ENCODE measurements at regions not wholly inside any gene's neighbourhood (a gene's known extent, or its start where the extent isn't known, plus 50 kb on each side); places are given as distances from the start of the nearest gene placed in this dataset.
"Not testable (repeated sequence)": the region's sequence is repeated elsewhere in the genome, so short reads cannot be mapped to it uniquely, and the experiment has no call there.

- CTCF ChIA-PET; ATAC-seq; DNase-seq; H3K27me3 Mint-ChIP-seq; H3K9me3 Mint-ChIP-seq (ENCODE audit: low read depth); H3K4me3 Mint-ChIP-seq; H3K27ac Mint-ChIP-seq: not testable (repeated sequence)
- H3K36me3 Mint-ChIP-seq, result peaks cover 28% of the 10 kb centered on the region
- peaks cover 23% of the 10 kb centered on the region for H3K4me1 Mint-ChIP-seq
Measured at GRCh38 chr6:144410574-144410973, 125.4 kb downstream of the UTRN start.

GRCh38 chr6:144411531-144412165, 126.5 kb downstream of the UTRN start:
- H3K27me3 Mint-ChIP-seq, result no peaks in the 10 kb centered on the region
- H3K4me3 Mint-ChIP-seq, result peak overlapping the region; percentile 9
- no peak for DNase-seq
- peak; percentile 75 for ATAC-seq
- CTCF ChIA-PET, result no interaction called here
- H3K36me3 Mint-ChIP-seq, result peaks cover 26% of the 10 kb centered on the region
- H3K9me3 Mint-ChIP-seq (ENCODE audit: low read depth), result no peaks in the 10 kb centered on the region
- H3K27ac Mint-ChIP-seq, result peak overlapping the region; percentile 65
- H3K4me1 Mint-ChIP-seq, result peaks cover 26% of the 10 kb centered on the region

- Mint-ChIP-seq H3K4me1 (peaks cover 29% of the 10 kb centered on the region), H3K4me3 (no peak overlapping the region), H3K36me3 (peaks cover 25% of the 10 kb centered on the region), H3K27me3 (no peaks in the 10 kb centered on the region), H3K27ac (no peak overlapping the region), H3K9me3 (ENCODE audit: low read depth) (no peaks in the 10 kb centered on the region)
- CTCF ChIA-PET, result no interaction called here
- ATAC-seq (no peak), DNase-seq (no peak)
Measured at GRCh38 chr6:144413418-144413817, 128.3 kb downstream of the UTRN start.

GRCh38 chr6:144415014-144415413, 129.9 kb downstream of the UTRN start:
- no peaks in the 10 kb centered on the region for H3K27me3 Mint-ChIP-seq
- no peaks in the 10 kb centered on the region for H3K9me3 Mint-ChIP-seq (ENCODE audit: low read depth)
- ATAC-seq, result no peak
- peaks cover 25% of the 10 kb centered on the region for H3K36me3 Mint-ChIP-seq
- H3K27ac Mint-ChIP-seq, result no peak overlapping the region
- CTCF ChIA-PET, result interaction anchor here (1.1 kb wide), 1 partner anchor 13 kb away, joined by 4 read pairs; no protein-coding TSS in a partner anchor
- DNase-seq, result no peak
- peaks cover 32% of the 10 kb centered on the region for H3K4me1 Mint-ChIP-seq
- no peak overlapping the region for H3K4me3 Mint-ChIP-seq

GRCh38 chr6:144415835-144416237, 130.7 kb downstream of the UTRN start:
- no peak overlapping the region for H3K4me3 Mint-ChIP-seq
- H3K27me3 Mint-ChIP-seq, result no peaks in the 10 kb centered on the region
- no peak overlapping the region for H3K27ac Mint-ChIP-seq
- H3K4me1 Mint-ChIP-seq, result peaks cover 28% of the 10 kb centered on the region
- CTCF ChIA-PET, result no interaction called here
- DNase-seq (no peak), ATAC-seq (no peak)
- peaks cover 21% of the 10 kb centered on the region for H3K36me3 Mint-ChIP-seq
- no peaks in the 10 kb centered on the region for H3K9me3 Mint-ChIP-seq (ENCODE audit: low read depth)

- Mint-ChIP-seq H3K4me1 (peaks cover 24% of the 10 kb centered on the region), H3K4me3 (no peak overlapping the region), H3K36me3 (peaks cover 17% of the 10 kb centered on the region), H3K27me3 (no peaks in the 10 kb centered on the region), H3K9me3 (ENCODE audit: low read depth) (no peaks in the 10 kb centered on the region), H3K27ac (no peak overlapping the region)
- DNase-seq (no peak), ATAC-seq (no peak)
- CTCF ChIA-PET, result no interaction called here
Measured at GRCh38 chr6:144416244-144416643, 131.1 kb downstream of the UTRN start.

GRCh38 chr6:144416773-144417172, 131.6 kb downstream of the UTRN start:
- Mint-ChIP-seq H3K27me3 (no peaks in the 10 kb centered on the region), H3K4me3 (no peak overlapping the region), H3K27ac (no peak overlapping the region), H3K36me3 (peaks cover 16% of the 10 kb centered on the region), H3K9me3 (ENCODE audit: low read depth) (no peaks in the 10 kb centered on the region), H3K4me1 (peaks cover 19% of the 10 kb centered on the region)
- CTCF ChIA-PET, result no interaction called here
- DNase-seq (no peak), ATAC-seq (no peak)

GRCh38 chr6:144417681-144418080, 132.5 kb downstream of the UTRN start:
- ATAC-seq, result no peak
- Mint-ChIP-seq H3K27me3 (no peaks in the 10 kb centered on the region), H3K4me3 (no peak overlapping the region), H3K36me3 (peaks cover 19% of the 10 kb centered on the region), H3K9me3 (ENCODE audit: low read depth) (no peaks in the 10 kb centered on the region), H3K27ac (no peak overlapping the region), H3K4me1 (peaks cover 17% of the 10 kb centered on the region)
- DNase-seq, result no peak
- CTCF ChIA-PET, result interaction anchor here (0.7 kb wide), 1 partner anchor 131 kb away, joined by 3 read pairs; no protein-coding TSS in a partner anchor

GRCh38 chr6:144418959-144419545, 133.9 kb downstream of the UTRN start:
- CTCF ChIA-PET, result no interaction called here
- Mint-ChIP-seq H3K27ac (no peak overlapping the region), H3K4me3 (no peak overlapping the region), H3K4me1 (peaks cover 11% of the 10 kb centered on the region), H3K27me3 (no peaks in the 10 kb centered on the region), H3K36me3 (peaks cover 26% of the 10 kb centered on the region), H3K9me3 (ENCODE audit: low read depth) (no peaks in the 10 kb centered on the region)
- DNase-seq, result no peak
- ATAC-seq, result no peak

GRCh38 chr6:144423167-144423566, 138.0 kb downstream of the UTRN start:
- Mint-ChIP-seq H3K27me3 (no peaks in the 10 kb centered on the region), H3K4me1 (peaks cover 8% of the 10 kb centered on the region), H3K4me3 (no peak overlapping the region), H3K9me3 (ENCODE audit: low read depth) (no peaks in the 10 kb centered on the region), H3K36me3 (peaks cover 44% of the 10 kb centered on the region), H3K27ac (no peak overlapping the region)
- CTCF ChIA-PET, result interaction anchor here (1.8 kb wide), 1 partner anchor 59 kb away, joined by 6 read pairs; no protein-coding TSS in a partner anchor
- DNase-seq (no peak), ATAC-seq (no peak)

GRCh38 chr6:144429753-144430152, 144.6 kb downstream of the UTRN start:
- Mint-ChIP-seq H3K9me3 (ENCODE audit: low read depth) (peaks cover 2% of the 10 kb centered on the region), H3K4me3 (no peak overlapping the region), H3K27me3 (no peaks in the 10 kb centered on the region), H3K27ac (no peak overlapping the region), H3K4me1 (peaks cover 11% of the 10 kb centered on the region), H3K36me3 (peaks cover 53% of the 10 kb centered on the region)
- CTCF ChIA-PET, result interaction anchor here (1.5 kb wide), 1 partner anchor 52 kb away, joined by 3 read pairs; no protein-coding TSS in a partner anchor
- ATAC-seq, result no peak
- no peak for DNase-seq

GRCh38 chr6:144433446-144433845, 148.3 kb downstream of the UTRN start:
- CTCF ChIA-PET; H3K9me3 Mint-ChIP-seq (ENCODE audit: low read depth); DNase-seq; H3K27ac Mint-ChIP-seq; ATAC-seq; H3K27me3 Mint-ChIP-seq; H3K4me1 Mint-ChIP-seq; H3K4me3 Mint-ChIP-seq: not testable (repeated sequence)
- peaks cover 57% of the 10 kb centered on the region for H3K36me3 Mint-ChIP-seq

GRCh38 chr6:144434308-144434990, 149.3 kb downstream of the UTRN start:
- CTCF ChIA-PET, result interaction anchor here (1.6 kb wide), 1 partner anchor 85 kb away, joined by 4 read pairs; no protein-coding TSS in a partner anchor
- Mint-ChIP-seq H3K4me3 (no peak overlapping the region), H3K4me1 (peaks cover 7% of the 10 kb centered on the region), H3K27me3 (no peaks in the 10 kb centered on the region), H3K36me3 (peaks cover 62% of the 10 kb centered on the region), H3K9me3 (ENCODE audit: low read depth) (peaks cover 2% of the 10 kb centered on the region), H3K27ac (no peak overlapping the region)
- ATAC-seq (no peak), DNase-seq (no peak)
